ENCODE measurements at regions not wholly inside any gene's neighbourhood (a gene's known extent, or its start where the extent isn't known, plus 50 kb on each side); places are given as distances from the start of the nearest gene placed in this dataset.

- in situ Hi-C loops (cut with MboI): no loop called here
- no peaks in the 10 kb centered on the region for H3K36me3 ChIP-seq (ENCODE audit: control insufficient read depth in 2 of 2, insufficient read depth in 2 of 2, low read length in 1 of 2)
- ChIA-PET POLR2A (no interaction called here), SMC1A (ENCODE audit: uncharacterized antibody, unreplicated experiment) (interaction anchor here (0.6 to 1.0 kb wide), 2 partner anchors 8 to 421 kb away, joined by 3 to 4 read pairs; no protein-coding TSS in a partner anchor), CTCF (interaction anchor here (0.7 kb wide), 1 partner anchor 47 kb away, joined by 3 read pairs; no protein-coding TSS in a partner anchor), RAD21 (ENCODE audit: unreplicated experiment) (no interaction called here)
- no peaks in the 10 kb centered on the region for H3K9me3 ChIP-seq (replicated peaks; ENCODE audit: control insufficient read depth, insufficient read depth, low read length)
- BruUV-seq (replicated peaks): no TSS peak
- no peak overlapping the region for H3K4me3 ChIP-seq
- H2AFZ ChIP-seq (ENCODE audit: control insufficient read depth, low read depth, low read length): no peak overlapping the region
- H4K20me1 ChIP-seq (ENCODE audit: control insufficient read depth, insufficient read depth): no peaks in the 10 kb centered on the region
- H3K79me2 ChIP-seq (ENCODE audit: control insufficient read depth, insufficient read depth, low read length): no peaks in the 10 kb centered on the region
- TF ChIP-seq BMI1 (IDR thresholded peaks at IDR 0.05; ENCODE audit: borderline replicate concordance) (no peak), TCF12 (IDR thresholded peaks at IDR 0.05; ENCODE audit: low read depth, low read length) (no peak), ZBED1 (IDR thresholded peaks at IDR 0.05; ENCODE audit: borderline replicate concordance) (no peak), YBX1 (IDR thresholded peaks at IDR 0.05) (no peak), PKNOX1 (IDR thresholded peaks at IDR 0.05) (no peak), CBFB (IDR thresholded peaks at IDR 0.05; ENCODE audit: low read depth) (no peak)
- TF ChIP-seq, protein P1, sequence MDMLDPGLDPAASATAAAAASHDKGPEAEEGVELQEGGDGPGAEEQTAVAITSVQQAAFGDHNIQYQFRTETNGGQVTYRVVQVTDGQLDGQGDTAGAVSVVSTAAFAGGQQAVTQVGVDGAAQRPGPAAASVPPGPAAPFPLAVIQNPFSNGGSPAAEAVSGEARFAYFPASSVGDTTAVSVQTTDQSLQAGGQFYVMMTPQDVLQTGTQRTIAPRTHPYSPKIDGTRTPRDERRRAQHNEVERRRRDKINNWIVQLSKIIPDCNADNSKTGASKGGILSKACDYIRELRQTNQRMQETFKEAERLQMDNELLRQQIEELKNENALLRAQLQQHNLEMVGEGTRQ (IDR thresholded peaks at IDR 0.05; ENCODE audit: borderline replicate concordance, low read depth, low read length): no peak
- TF ChIP-seq, protein P2, sequence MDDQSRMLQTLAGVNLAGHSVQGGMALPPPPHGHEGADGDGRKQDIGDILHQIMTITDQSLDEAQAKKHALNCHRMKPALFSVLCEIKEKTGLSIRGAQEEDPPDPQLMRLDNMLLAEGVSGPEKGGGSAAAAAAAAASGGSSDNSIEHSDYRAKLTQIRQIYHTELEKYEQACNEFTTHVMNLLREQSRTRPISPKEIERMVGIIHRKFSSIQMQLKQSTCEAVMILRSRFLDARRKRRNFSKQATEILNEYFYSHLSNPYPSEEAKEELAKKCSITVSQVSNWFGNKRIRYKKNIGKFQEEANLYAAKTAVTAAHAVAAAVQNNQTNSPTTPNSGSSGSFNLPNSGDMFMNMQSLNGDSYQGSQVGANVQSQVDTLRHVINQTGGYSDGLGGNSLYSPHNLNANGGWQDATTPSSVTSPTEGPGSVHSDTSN (IDR thresholded peaks at IDR 0.05; ENCODE audit: insufficient replicate concordance, low read depth, low read length): no peak
- 41% methylated on average over 9 of the region's 10 CpGs for WGBS (ENCODE audit: insufficient coverage, insufficient replicate concordance, low lambda C conversion rate, missing lambda C conversion rate)
- H3K4me1 ChIP-seq (ENCODE audit: control insufficient read depth, insufficient read depth, low read length): no peaks in the 10 kb centered on the region
- intact Hi-C loops (cut with micrococcal nuclease; ENCODE audit: unreplicated experiment): no loop called here
- FAIRE-seq (no peak), DNase-seq (ENCODE audit: low read depth, low spot score) (no peak), ATAC-seq (no peak)
- no peak overlapping the region for H3K4me2 ChIP-seq (ENCODE audit: control insufficient read depth, insufficient read depth)
- no peaks in the 10 kb centered on the region for H3K27me3 ChIP-seq (replicated peaks in 1 of 2; ENCODE audit: control insufficient read depth in 2 of 2, insufficient read depth in 2 of 2, low read length in 1 of 2)
- H3K9ac ChIP-seq (ENCODE audit: control insufficient read depth, insufficient read depth, low read length): no peak overlapping the region
- no peak overlapping the region for H3K27ac ChIP-seq (ENCODE audit: control insufficient read depth, insufficient read depth)
These were observed 107.4 kb upstream of the ESRRG start for GRCh38 chr1:216830424-216831210.

All from GM12878 (cell line).